ENCODE measurements at regions not wholly inside any gene's neighbourhood (a gene's known extent, or its start where the extent isn't known, plus 50 kb on each side); places are given as distances from the start of the nearest gene placed in this dataset.

GRCh38 chr1:209291715-209292114 is 291.8 kb upstream of the CAMK1G start:
- no peak for TF ChIP-seq REST (IDR thresholded peaks at IDR 0.05; ENCODE audit: insufficient read depth in 1 of 2, low read depth in 2 of 2, low read length in 2 of 2)
- no peak for TF ChIP-seq SIN3A (IDR thresholded peaks at IDR 0.05; ENCODE audit: borderline replicate concordance, insufficient read depth, low read length)
- TF ChIP-seq POLR2AphosphoS5 (IDR thresholded peaks at IDR 0.05; ENCODE audit: low read depth, low read length) = no peak
- no peak for TF ChIP-seq TAF1 (IDR thresholded peaks at IDR 0.05; ENCODE audit: borderline replicate concordance, insufficient read depth, low read length)

All from PFSK-1 (cell line).